NCI-H128 (cell line): ENCODE measurements at regions not wholly inside any gene's neighbourhood (a gene's known extent, or its start where the extent isn't known, plus 50 kb on each side); places are given as distances from the start of the nearest gene placed in this dataset.

Experiments used
- DNase-seq: peaks from one replicate; lab custom pipeline; 2025; ENCODE audit not compliant: unreplicated experiment; lab: John Stamatoyannopoulos, UW

DNA sequence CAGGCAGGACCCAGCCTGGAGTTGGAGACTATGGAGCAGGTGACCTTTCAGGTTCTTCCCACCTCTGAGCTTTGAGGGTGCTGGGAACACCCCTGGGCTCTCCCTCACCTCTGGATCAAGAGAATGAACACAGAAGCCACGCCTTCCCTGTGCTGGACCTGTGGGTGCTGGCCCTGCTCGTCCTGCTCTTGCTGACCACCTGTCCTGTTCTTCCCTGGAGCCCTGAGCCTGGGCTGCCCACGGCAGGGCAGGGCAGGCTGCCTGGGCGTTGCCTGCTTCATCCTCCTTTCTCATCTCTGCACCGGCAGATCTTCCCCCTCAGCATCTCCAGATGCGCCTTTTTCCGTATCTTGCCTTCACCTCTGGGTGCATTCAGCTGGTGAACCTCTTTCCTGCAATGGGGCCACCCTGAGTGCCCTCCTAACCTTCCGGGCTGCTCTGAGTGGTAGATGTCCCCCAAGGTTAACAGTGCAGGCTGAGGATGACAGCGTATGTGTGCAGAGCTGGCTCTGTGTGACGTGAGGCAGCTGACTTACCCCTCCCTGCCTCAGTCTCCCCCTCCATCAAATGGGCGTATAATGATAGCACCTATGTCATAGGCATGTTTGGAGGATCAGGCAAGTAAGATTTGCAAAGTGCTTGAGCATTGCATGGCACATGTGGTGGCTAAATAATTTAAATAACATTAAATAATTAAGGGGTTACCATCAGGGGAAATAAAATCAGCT lies 225.8 kb upstream of the CIBAR2 start:
- no peak for DNase-seq

DNA sequence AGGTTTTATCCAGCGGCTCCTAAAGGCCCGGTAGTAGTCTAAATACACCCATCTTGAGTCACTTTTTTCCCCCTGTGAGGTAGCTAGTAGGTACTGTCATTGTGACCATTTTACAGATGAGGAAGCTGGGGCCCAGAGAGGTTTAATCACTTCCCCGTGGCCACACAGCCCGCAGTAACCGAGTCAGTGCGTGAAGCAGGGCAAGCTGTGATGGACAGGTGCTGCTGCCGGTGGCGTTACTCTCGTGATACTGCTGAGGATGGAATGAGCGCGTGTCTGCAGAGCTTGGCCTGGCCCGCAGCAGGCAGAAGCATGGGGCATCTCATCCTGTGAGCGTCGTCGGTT lies 226.3 kb upstream of the CIBAR2 start:
- DNase-seq: no peak

DNA sequence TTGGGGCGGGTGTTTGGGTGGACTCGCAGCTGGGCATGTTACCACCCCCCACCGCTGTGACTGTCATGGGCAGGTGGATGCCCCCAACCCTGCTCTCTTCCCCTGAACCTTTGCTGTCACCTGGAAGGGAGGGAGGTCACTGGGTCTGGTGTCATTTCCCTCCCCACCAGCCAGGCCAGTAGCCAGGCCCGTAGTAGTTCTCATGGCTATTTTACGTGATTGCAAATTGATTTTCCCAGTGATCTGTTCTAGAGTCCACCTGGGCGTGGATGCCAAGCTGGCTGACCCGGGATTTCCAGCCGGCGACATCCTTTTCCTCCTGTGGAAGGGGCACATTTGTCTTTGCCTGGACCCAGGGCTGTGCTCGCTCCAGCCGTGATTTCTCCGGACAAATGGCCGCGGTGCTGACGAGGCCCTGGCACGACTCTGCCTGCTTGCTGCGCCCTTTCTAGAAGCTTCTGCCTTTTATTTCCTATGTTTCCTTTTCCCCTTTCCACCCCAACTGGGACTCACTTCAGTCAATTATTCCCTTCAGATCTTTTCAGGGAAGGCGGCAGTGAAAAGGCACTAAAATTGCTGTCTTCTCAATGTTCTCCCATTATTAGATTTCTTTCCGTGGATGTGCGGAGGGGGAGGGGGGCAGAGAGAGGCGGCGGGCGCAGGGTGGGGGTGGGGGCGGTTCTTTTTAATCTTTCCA lies 226.9 kb upstream of the CIBAR2 start:
- DNase-seq: no peak

DNA sequence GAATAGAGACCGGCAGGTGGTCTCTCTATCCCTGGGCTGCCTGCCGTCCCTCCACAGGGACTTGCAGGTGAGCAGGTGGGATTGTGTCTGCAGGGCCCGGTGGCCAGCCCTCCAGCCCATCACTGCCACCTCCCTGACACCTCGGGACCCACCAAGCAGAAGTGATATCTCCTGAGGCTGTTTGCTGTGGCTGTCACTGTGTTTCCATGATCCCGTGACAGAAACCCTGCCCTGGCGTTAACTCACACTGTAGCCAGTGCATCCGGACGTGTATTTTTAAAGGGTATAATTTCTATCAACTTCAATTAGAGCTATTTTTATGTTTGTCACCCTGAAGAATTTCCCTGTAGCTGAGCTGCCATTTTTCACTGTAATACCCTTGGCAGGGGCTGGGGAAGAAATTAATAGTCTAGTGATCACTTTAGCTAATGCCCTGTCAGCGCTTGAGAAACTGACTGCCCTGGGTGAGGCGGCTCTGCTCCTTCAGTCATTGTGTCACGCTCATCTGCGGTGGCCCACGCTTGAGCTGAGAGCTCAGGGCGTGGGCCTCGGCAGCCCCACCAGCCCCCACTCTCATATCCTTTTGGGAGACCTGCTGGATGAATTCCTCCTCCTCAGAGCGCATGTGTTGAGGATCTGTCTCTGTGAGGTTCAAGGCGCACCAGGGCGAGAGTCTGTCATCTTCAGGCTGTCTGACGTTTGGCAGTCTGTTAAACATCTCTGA lies 229.9 kb upstream of the CIBAR2 start:
- no peak for DNase-seq

DNA sequence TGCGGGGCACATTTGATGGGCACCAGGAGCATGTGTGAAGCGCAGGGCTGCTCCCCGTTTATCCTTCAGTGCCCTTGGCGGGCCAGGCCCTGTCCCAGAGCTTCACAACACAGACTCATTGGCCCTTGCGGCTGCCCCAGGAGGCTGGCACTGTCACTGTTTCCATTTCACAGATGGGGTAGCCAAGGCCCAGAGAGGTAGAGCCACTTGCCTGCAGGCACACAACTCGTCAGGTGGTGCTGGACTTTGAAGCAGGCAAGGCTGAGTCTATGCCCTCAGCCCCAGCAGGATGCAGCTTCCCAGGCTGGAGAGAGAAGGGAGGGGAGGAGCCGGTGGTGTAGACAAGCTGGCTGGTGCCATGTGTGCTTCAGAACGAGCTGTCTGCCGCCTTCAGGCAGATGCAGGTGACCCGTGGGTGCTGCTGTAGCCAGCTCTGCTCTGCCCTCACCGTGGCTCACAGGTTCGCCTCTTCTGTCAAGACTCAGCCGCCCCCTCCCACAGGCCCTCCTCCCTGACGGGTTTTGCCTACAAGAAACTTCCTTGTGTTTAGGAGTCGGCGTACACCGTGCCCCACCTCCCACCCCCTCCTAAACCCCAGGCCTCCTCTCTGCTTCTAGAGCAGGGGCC lies 232.3 kb upstream of the CIBAR2 start:
- no peak for DNase-seq

DNA sequence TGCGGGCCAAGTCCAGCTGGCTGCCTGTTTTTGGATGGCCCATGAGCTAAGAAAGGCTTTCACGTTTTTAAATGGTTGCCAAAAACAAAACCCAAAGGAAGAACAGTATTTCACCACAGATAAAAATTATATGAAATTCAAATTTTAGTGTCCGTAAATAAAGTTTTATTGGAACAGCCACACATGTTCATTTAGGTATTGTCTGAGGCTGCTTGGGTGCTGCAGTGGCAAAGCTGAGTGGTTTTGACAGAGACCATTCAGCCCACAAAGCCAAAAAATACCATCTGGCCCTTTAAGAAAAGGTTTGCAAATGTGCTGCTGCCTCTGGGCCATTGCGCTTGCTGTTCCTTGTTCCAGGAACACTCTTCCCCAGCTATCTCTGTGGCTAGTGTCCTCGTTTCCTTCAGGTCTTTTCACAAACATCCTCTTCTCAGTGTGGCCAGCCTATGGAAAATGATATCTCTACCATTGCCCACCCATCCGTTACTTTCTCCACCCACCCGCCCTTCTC lies 232.9 kb upstream of the CIBAR2 start:
- DNase-seq: no peak

DNA sequence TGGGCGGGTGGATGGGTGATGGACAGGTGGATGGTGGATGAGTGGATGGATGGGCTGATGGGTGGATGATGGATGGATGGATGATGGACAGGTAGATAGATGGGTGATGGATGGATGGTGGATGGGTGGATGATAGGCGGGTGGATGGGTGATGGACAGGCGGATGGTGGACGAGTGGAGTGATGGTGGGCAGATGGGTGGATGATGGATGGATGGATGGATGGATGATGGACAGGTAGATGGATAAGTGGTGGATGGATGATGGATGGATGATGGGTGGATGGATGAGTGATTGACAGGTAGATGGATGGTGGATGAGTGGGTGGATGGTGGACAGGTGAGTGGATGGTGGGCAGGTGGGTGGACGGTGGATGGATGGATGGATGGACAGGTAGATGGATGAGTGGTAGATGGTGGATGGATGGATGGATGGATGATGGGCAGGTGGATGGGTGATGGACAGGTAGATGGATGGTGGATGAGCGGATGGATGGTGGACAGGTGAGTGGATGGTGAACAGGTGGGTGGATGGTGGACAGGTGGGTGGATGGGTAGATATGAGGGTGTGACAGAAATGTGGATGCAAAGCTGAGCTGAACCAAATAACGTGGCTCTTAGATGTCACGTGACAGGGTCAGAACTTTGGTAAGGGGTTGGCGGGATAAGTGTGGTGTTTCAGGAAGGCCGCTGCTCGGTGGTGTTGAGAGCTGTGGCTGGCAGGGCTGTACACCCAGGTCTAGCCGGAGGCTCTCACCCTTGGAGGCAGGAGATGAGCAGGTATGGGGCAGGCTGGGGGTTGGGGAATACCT lies 234.3 kb upstream of the CIBAR2 start:
- DNase-seq: no peak

DNA sequence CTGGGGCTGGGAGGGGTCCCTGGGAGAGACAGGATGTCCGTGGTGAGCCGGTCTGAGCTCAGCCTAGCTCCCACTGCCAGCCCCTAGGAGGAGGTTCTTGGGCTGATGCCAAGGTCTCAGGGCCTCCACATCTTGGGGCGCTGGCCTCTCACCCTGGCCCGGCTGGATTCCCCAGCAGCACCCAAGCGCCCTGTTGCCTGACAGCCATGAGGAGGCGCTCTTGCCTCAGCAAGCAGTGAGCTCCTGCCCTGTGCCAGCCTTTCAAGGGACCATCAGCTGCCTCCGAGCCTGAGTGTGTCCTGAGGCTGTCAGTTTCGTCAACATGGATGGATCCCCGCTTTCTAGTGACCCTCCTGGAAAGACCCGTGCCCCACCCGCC lies 234.9 kb upstream of the CIBAR2 start:
- no peak for DNase-seq

DNA sequence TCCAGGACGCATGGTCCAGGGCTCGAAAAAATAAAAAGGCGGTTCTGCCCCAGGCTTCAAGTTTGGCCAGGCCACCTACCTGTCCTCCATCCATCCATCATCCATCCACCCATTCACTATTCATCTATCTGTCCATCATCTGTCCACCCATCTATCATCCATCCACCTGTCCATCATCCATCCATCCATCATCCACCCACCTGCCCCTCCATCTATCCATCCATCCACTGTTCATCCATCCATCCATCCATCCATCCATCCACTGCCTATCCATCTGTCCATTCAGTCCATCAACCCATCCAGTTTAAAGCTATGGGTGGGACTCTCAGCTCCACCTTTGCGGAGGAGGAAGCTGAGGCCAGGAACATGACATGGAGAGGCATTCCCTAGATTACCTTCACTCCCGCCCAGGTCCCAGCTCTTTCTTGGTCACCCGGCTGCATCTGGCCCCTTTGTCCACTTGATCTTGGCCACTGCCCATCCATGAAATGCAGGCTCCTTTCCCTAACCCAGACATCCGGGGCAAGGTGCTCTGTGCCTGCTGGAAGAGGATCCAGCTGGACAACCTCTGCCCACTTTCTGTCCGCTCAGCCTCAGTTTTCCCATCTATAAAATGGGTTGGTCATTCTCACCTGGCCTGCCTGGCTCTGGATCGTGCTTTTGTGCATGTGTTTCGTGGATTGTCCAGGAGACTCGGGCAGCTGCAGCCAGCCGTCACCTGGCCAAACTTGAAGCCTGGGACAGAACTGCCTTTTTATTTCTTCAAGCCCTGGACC lies 236.0 kb upstream of the CIBAR2 start:
- no peak for DNase-seq

DNA sequence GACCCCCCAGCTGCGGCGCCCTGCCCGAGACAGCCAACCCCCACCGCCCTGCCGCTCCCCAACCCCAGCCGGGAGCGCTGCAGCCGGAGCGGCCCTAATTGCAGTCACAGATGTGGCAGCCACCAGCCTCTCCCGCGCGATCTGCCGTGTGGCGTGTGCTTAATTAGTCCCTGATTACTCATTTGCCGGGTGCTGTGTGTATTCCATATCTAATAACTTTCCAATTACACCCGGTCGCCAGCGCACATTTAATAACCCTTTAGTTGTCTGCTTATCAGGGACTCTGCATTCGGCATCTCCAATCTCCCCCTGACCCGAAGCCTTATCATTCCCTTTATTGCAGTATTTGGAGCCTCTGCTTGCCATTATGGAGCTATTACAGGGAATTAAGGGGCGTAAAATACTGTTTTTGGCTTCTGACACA lies 236.7 kb upstream of the CIBAR2 start:
- DNase-seq: no peak

DNA sequence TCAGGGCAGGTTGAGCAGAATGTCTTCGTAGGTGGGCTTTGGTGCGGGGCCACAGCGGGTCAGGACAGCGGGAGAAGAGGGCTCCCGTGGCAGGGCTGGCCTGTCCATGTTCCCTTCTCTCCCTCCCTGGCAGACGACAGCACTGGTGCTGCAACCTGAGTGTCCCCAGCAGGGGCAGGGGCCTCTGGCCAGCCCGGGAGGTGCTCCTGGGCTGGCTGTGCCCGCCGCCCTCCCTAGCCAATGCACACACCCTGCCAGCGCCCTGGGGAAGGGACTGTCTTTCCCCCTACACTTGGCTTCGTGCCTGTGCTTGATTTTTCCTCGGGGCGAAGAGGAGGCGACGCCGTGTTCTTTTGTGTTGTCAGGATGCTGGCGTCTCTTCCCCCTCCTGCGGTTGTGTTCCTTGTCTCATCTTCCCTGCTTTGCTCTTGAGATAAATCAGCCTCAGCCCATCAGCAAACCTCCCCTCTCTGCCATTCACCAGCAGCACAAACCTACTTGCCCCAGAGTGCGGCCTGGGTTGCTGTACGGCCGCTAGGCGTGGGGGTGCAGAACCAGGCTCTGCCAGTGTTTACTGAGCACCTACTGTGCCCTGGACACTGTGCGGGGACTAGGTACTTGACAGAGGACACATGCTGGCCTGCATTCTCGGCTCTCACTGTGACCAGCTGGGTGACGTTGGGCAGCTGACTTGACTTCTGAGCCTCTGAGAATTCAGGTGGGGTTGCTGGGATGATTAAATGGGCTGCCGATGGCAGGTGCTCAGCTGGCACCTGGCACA lies 237.3 kb upstream of the CIBAR2 start:
- DNase-seq: no peak

DNA sequence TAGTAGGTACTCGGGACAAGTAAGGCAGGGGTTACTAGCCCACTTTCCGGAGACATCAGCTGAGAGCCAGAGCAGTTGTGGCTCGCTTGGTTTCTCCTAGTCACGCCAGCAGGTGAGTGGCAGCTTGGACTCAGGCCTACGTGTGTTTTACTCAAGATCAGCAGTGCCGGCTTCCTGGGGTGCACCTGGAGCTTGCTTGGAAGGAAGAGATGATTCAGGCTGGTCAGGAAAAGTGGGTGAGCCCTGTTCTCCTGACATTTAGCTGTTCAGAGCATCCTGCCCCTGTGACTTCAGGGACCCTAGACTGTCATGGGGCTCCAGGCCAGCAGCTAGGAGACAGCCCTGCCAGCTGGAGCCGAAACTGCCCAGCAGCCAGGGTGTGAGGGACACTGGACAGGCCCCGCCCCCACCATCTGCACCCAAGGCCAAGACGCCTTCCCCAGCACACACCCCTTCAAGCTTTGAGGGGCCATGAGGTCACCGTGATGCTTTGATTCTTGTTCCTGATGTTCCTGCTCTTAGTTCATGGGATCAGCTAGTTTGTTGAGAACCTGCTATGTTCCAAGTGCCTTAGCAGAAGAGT lies 238.0 kb upstream of the CIBAR2 start:
- no peak for DNase-seq

DNA sequence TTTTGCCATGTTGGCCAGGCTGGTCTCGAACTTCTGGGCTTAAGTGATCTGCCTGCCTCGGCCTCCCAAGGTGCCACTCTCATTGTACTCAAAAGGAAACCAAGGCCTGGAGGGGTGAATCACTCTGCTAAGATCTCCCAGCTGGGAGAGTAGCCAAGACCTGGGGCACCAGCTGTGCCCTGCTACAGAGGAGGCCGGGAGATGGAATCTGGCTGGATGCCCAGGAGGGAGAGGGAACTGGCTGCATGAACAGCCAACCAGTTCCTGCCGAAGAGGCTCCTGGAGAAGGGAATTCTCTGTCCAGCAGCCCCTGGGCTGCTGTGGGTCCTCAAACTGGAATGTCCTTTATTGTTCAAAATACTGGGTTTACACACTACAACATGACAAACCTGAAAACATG lies 238.7 kb upstream of the CIBAR2 start:
- DNase-seq: peak; percentile 79

DNA sequence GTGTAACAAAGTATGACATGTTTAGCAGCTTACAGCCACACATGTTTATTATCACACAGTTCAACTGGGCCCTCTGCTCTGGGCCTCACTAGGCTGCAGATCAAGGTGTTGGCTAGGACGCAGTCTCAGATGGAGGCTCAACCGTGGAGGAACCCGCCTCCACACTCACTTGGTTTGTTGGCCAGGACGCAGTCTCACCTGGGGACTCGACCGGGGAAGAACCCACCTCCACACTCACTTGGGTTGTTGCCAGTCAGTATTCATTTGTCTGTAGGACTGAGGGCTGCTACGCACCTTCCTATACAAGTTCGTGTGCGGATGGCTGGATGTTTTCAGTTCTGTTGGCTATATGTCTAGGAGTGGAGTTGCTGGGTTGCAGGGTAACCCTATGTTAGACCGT lies 240.7 kb upstream of the CIBAR2 start:
- no peak for DNase-seq

DNA sequence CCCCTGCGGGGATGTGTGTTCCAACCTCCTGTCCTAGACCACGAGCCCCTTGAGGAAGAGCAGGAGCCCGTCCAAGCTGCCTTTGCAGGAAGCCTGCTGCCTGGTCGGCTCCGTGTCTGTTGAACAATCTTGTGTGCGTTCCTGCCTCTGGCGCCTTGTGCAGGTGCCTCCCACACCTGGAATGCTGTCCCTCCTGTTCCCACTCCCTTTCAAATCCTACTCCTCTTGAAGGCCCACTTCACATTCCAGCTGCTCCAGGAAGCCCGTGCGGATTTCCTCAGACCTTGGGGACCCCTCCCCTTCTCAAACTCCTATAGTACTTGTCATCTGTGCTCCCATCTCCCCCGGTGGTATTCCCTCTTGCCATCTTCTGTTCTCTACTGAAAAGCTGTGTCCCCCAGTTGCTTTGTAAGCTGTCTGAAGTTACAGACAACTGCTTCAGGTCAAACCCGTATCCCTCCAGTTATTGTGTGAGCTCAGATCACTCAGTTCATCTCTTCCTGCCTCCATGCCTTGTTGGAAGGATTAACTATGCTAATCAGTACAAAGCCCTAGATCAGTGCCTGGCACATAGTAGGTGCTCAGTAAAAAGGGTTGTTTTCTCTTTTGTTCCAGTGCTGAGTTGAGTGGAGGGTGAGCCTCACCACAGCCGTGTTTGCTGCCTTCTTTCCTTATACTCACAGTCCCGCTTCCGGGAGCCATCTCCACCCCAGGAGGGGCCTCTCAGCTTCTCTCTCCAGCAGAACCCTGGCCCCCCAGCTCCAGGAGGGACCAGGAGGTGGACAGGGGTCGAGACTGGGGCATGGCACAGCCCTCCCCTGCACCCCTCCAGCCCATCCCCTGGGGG lies 241.8 kb upstream of the CIBAR2 start:
- no peak for DNase-seq

DNA sequence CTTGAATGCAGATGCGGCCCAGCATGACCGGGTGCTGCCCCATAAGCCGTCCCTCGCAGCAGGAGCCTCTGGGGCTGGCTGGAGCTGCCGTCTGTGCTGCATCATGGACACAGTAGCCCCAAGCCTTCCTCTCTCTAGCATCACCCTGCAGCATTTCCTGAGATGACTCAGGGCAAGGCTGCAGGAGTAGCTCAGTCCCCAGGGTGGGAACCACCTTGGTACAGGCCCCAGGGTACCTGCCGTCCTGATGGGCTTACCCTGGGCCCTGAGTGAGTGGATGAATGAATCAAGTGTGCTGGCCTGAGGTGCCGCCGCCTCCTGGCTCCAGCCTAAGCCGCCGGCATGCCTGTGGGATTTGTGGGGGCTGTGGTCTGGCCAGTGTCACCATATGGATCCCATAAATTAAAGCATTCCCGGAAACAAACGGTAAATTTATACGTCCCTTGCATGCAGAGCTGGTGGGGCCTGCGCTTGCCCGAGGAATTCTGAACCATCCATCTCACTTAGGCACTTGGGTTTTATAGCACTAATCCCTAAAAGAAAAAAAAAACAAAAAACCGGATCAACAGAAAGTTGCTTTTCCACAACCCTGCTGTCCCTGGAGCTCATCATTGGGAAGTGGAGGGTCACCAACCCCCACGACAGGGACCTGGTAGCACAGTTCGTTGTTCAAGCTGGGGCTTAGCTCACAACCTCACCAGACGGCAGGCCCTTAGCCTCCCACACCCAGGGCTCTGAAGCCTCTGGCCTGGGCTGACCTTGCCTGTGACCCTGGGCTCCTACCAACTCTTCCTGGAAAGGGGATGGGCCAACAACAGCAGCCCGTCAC lies 242.6 kb upstream of the CIBAR2 start:
- DNase-seq: no peak

DNA sequence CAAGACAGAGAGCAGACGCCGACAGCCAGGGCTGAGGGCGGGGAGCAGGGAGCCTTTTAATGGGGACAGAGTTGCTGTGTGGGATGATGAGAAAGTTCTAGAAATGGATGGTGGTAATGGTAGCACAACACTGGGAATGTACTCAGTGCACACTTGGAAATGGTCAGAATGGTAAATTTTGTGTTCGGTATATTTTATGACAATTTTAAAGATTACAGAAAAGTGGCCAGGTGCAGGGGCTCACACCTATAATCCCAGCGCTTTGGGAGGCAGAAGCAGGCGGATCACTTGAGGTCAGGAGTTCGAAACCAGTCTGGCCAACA lies 243.2 kb upstream of the CIBAR2 start:
- DNase-seq: no peak
